Fibroblast of mammary gland (primary cell): ENCODE measurements at regions not wholly inside any gene's neighbourhood (a gene's known extent, or its start where the extent isn't known, plus 50 kb on each side); places are given as distances from the start of the nearest gene placed in this dataset.

ENCODE experiments used
- DNase-seq: peaks from one replicate; pipeline ENCODE4 v3.0.0-alpha.2; 2010; ENCODE audit warnings: low read depth
- H3K4me3 ChIP-seq: 2 replicates; pipeline ENCODE4 v1.5.1; 2011; ENCODE audit warnings: low read depth, mild to moderate bottlenecking, low read length, moderate library complexity; ENCODE audit not compliant: control insufficient read depth
- CTCF ChIP-seq: conservative IDR thresholded peaks from 2 replicates; pipeline ENCODE4 v1.5.1; 2011; ENCODE audit warnings: low read depth, low read length, inconsistent platforms; ENCODE audit not compliant: control insufficient read depth, insufficient read depth

DNA sequence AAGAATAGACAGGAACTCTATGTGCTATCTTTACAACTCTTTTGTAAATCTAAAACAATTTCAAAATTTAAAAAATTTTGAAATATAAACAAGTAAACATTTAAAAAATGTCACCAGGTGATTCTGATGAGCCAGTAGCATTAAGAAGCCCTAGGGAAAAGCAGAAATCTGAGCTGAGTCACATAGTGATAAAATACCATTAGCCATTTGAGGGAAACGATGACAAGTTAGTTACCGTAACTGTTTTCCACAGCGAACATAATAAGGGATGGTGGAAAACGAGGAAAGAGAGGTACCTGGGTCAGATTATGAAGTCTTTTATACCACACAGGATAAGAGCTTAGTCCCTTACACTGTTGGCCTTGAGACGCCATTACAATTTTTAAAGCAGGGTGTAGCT is 55.5 kb downstream of the PRR15 start:
- TF ChIP-seq CTCF: no peak
- no peak for DNase-seq

DNA sequence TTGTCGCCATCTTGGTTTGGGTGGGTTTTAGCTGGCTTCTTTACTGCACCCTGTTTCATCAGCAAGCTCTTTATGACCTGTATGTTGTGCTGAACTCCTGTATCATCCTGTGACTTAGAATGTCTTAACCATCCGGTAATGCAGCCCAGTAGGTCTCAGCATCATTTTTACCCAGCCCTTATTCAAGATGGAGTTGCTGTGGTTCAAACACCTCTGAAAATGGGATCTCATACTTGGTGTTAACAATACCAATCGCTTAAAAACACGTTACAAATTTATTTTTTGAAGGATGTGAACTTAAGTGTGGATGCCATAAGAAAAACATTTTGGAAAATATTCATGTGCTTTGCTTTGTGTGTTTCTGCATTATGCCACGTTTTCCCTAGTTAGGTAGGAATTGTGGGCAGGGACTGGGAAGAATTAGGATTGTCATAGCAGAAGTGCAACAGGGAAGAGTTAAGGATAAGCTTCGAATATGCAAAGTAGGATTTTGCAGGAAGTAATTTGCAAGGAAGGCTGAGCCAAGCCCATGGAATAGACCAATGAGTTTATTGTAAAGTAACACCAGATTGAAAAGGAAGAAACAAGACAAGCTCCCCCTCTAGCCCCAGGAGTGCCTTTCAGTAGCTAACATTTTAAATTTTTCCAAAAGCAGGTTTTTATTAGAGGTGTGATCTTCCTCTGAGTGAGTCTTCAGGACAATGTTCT is 56.4 kb downstream of the PRR15 start:
- H3K4me3 ChIP-seq: no peak overlapping the region
- DNase-seq: no peak
- no peak for TF ChIP-seq CTCF

More for the DNA sequence above, 55.5 kb downstream of the PRR15 start:
- no peak overlapping the region for H3K4me3 ChIP-seq

DNA sequence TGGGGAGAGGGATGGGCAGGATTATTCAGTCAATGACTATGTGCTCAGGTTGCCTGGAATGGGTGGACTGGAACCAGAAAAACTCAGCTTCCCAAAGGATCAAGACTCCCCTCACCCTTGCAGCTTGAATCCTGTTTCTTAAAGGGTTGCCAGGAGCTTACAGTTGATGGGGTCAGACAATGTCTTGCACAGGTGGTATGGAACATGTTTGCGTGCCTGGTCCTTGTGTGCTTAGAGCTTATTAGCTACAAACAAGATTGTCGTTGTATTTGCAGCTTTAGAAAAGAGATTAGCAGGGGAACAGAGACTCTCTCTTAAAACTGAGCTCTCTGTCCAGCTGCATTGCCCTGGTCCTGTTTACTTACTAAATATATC is 56.9 kb downstream of the PRR15 start:
- TF ChIP-seq CTCF: no peak
- no peak overlapping the region for H3K4me3 ChIP-seq
- DNase-seq: no peak

- peak; percentile 96 for DNase-seq
- TF ChIP-seq CTCF: no peak
- no peak overlapping the region for H3K4me3 ChIP-seq
Measured at GRCh38 chr7:29622335-29623265, 59.0 kb downstream of the PRR15 start.

DNA sequence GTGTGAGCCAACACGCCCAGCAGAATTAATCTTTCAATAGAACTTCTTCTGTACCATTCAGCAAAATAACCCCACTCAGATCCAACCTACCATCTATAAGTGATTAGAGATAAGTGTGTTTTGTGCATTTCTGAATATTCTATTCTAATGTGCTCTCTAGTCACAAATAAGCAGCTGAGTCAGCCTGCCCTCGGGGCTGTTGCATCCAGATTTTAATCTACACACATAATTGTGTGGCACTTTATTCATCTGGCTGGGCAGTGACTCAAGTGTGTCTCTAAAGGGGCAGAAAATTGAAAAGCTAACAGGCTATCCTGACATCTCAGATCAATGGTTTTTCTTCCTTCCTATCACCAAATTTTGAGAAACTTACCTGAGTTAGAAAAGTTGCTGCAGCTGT is 60.3 kb downstream of the PRR15 start:
- H3K4me3 ChIP-seq: no peak overlapping the region
- TF ChIP-seq CTCF: no peak
- DNase-seq: no peak

DNA sequence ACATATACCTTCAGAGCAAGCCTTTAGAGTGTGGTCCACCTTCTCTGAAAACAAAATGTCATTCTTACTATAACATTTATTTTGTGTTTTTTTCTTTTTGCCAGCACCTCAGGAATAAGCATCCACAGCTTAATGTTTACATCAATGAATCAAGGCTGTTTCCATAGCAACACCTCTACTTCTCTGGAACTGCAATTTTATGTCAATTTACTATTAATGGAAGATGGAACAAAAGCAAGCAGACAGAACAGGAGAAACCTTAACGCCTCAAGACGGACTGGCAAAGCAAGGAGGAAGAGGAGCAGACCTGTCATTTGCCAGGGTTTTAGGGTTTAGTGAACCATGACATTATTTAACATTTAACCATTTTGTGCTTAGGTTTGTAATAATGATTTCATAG is 63.1 kb downstream of the PRR15 start:
- TF ChIP-seq CTCF: no peak
- no peak overlapping the region for H3K4me3 ChIP-seq
- no peak for DNase-seq
